Stimulated activated CD8-positive, alpha-beta memory T cell treated with anti-CD3 and anti-CD28 coated beads, Interleukin-12 subunit alpha, Interleukin-12 subunit beta, amount 100 ng/mL, for 1 hour (primary cell): ENCODE measurements at regions not wholly inside any gene's neighbourhood (a gene's known extent, or its start where the extent isn't known, plus 50 kb on each side); places are given as distances from the start of the nearest gene placed in this dataset.

ENCODE experiments used
- DNase-seq: peaks from one replicate; pipeline ENCODE4 v3.0.0-alpha.2; 2020; ENCODE audit warnings: low read depth

DNA sequence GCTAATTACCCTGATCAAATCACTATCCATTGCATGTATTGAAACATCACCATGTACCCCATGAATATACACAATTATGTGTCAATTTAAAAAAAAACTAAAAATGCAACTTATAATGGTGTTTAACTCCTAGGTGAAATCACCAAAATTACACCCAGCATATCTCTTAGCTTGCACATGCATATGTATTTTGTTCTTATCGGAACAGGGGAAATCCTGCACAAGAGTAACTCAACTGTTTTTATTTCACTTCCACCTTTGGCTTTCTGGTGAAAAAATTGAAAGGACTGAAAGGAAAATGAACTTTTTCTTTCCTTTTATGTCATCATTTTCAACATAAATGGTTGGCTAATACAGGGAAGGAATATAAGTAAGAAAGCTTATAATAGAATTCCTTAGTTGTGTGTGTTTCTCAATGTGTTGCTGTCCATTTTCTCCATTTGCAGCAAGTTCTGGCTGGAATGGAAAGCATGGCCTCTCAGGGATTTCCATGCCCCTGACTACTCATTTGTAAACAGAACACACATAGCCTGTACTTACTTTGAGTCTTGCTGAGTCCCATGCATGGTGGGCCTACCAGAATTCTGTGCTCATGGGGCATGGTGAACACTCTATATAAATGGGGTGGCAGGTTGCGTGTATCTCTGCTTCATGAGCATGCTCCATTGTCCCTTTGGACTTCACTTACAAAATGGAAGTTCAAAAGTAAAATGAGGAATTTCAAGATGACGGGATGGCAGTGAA is 462.0 kb downstream of the HS3ST3B1 start:
- DNase-seq = no peak

DNA sequence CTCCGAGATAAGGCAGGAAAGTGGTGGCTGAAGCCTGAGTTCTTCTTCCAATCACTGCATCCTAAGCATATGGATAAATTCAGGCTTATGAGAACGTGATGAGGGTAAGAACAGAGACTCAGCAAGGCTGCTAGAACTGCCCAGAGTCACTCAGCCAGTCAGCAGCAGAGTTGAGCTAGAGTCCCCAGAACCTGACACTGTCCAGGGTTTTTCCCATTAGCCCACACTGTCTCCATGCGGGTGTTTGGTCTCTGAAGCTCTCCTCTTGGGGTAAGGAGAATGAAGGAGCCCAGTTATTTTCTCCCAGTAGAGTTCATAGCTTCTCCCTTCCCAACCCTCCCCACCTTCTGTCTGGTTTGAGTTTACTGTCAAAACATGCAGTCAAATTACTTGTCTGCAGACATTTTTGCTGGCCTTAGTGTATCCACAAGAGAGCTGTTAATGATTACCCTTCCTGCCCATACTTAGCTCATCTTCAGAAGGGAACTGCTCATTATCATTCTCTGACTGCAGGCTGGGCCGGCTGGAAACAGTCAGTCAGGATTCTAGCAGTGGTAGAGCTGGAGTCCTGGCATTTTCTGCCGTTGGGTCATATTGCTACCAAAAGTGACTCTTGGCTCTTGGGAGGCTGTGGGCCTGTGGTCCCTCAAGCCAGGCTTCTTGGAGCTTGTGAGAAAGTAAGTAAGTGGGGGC is 460.0 kb downstream of the HS3ST3B1 start:
- DNase-seq = no peak

- no peak for DNase-seq
Observed at GRCh38 chr17:14760212-14760611, 459.3 kb downstream of the HS3ST3B1 start.

DNA sequence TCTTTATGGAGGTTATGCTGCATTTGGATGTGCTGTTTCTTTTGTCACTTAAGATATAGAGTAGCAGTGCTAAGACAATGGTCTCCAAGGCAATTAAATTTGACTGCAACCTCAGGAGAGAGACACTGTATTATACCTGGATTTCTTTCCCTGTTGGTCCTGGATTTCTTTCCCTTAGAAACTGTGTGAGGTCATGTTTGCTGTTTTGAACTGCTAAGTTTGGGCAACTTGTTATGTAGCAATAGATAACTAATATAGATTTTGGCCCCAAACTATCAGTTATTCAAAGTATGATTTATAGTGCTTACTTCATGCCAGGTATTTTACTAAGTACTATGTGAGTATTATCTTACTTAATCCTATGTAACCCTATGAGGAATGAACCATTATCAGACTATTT is 458.4 kb downstream of the HS3ST3B1 start:
- DNase-seq = no peak

DNA sequence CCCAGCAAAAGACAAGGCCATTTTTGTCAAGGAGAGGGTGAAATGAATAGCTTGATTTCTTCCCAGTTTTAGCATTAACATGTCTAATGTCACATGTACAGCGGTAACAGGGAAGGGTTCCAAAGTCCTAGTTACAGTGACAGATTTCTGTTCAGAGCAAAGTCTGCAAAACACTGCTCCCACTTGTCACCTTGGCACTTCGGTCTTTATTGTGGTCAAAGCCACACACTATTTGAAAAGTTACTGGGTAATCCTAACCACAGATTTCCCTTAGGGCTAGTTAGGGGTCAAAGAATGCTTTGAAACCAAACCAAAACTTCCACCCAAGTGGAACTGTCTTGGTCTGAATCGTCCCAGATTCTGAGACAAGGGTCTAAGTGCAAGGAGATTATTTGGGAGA is 455.6 kb downstream of the HS3ST3B1 start:
- DNase-seq = no peak

DNA sequence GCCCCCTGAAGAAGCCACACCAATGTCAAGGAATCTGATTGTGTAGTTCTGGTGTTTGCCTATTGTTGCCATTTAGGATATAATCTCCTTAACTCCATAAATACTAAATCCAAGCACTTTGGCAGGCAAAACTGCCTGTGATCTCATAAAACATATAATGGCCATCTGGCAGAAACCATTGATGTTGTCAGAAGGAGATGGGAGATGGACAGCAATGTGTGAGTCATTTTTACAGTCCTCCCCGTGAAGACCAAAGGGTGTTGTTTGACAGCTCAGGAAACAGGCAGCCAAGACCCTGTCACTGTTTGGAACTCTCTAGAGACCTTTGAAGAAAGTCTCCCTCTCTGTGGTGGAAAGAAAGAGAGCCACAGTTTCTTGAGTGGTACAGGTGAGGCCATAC is 454.1 kb downstream of the HS3ST3B1 start:
- DNase-seq = no peak

- DNase-seq = no peak
Observed at GRCh38 chr17:14753383-14753782, 452.5 kb downstream of the HS3ST3B1 start.

DNA sequence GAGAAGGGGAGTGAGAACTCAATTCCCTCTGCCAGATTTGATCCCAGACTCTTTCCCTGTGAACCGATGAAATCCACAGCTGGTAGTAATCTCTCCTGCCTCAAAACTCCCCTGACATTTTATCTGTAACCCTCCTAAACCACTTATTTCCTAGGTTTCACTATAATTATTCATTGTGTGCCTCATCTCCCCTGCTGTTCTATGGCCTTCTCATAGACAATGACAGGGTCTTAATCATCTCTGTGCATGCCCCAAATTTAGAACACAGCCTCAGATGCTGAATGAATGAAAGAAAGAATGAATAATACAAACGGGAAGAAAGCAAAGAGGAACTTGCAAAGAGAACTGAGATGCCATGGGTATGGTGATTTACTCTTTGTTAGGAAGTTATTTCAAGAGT is 451.1 kb downstream of the HS3ST3B1 start:
- DNase-seq = no peak

DNA sequence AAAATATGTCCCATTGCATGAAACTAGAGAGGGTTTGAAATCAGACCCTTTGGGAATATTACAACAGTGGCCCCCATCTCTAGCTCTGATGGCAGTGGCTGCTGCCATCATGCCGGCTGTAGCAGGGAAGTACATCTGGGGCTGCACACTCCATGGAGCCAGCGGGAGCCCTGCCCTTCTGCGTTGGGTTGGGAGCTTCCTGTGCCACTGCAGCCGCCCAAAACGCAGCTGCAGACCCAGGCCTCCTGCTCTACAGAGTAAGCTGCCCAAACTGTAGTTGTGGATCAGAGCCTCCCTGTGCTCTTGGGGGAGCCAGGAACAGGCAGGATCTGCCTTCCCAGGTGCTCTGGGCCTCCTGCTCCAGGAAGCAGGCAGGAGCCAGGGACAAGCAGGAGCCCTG is 450.0 kb downstream of the HS3ST3B1 start:
- DNase-seq = no peak

GRCh38 chr17:14749269-14749668 is 448.4 kb downstream of the HS3ST3B1 start:
- DNase-seq = no peak

DNA sequence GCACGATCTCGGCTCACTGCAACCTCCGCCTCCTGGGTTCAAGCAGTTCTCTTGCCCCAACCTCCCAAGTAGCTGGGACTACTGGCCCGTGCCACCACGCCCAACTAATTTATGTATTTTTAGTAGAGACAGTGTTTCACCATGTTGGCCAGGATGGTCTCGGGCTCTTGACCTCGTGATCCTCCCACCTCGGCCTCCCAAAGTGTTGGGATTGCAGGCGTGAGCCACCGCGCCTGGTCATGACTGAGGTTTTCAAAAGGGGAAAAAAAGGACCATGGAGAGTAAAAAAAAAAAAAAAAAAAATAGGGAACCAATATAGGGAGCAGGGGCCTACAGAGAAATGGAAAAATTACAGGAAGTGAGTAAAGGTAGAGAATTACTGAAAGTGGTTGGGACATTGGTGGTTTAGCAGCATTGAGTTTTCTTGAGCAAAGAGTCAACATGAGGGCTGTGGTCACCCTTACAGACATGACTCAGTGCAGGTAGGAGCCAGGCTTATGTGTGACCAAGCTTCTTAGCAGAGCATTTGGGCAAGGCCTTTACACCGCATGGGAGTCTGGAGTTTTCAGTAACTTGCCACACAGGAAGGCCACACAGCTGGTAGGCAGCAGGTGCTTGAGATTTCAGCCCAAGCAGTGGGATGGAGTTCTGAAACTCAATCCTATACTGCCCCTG is 447.3 kb downstream of the HS3ST3B1 start:
- DNase-seq = no peak

DNA sequence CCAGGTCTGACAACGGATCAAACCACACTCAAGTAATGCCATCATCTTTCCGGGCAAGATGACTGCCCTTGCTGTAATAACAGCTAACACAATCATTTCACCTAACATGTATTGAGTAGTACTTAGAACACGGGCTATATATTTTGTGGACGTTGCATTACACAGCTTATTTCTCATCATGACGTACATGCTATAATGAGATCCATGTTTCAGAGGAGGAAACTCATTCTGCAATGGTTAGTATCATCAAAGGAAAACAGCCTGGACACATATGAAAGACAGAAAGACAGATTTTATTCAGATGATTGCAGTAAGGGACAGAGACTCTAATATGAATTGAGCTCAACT is 446.7 kb downstream of the HS3ST3B1 start:
- DNase-seq = no peak

DNA sequence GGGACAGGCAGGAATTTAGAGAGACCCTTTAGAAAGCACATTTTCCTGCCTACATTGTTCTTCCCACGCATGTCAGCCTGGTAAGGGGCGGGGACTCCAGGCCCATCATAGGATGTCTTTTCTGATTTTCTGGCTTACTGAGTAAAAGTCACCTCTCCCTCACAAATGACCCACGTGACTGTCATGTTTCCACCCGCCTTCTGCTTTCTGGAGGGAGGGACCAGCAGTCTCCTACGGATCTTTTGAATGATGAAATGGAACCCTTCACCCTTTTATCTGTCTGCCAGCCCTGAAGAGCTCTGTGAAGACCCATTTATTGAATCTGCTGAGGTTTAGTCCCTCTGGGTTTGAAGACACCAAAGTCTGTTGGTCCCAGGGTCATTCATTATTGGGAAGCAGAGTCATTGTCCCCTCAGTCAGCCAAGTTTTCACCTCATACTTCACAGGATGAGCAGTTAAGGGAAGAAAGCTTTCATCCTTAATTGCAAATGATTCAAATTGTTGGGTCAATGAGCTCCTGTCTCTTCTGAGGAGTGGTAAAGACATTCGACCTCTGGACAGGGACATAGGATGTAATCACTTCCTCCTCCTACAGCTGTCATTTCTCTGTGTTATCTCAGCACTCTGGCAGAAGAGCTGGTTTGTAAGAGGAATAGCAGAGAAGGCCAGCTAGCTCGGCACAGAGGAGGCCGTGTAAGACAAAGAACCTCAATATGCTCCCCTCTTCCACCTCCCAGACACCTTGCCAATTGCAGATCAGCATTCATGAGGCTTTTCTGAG is 446.1 kb downstream of the HS3ST3B1 start:
- no peak for DNase-seq

- DNase-seq = no peak
Observed at GRCh38 chr17:14745541-14745940, 444.7 kb downstream of the HS3ST3B1 start.

DNA sequence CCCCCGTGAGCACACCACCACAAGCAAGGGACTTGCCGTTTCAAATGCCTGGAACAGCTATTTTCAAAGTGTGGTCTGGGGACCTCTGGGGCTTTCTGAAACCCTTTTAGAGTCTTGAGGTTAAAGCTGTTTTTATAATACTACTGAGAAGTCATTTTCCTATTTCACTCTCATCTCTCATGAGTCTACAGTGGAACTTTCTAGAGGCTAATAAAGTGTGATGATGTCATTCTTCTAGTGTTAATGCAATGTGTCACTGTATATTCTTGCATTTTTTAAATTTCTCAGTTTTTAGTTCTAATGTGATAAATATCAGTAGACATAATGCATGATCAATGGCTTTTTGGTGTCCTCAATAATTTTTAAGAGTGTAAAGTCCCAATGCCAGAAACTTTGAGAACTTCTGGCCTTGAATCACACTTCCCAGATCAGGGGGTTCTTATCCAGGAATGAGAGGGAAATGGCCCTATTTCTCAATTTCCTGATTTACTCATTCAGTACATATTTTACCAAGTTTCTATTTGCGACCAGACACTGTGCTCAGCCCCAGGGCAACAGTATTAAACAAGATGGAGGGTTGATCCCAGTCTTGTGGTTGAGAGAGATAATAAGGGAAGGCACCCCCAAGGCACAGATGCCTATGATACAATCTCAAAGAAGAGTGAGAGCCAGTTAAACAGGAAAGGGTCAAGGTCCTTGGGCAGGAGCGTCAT is 444.0 kb downstream of the HS3ST3B1 start:
- DNase-seq = no peak

GRCh38 chr17:14741491-14741890 is 440.6 kb downstream of the HS3ST3B1 start:
- DNase-seq = no peak

GRCh38 chr17:14739656-14740431 is 439.0 kb downstream of the HS3ST3B1 start:
- DNase-seq = no peak

GRCh38 chr17:14738652-14738988 is 437.7 kb downstream of the HS3ST3B1 start:
- no peak for DNase-seq

DNA sequence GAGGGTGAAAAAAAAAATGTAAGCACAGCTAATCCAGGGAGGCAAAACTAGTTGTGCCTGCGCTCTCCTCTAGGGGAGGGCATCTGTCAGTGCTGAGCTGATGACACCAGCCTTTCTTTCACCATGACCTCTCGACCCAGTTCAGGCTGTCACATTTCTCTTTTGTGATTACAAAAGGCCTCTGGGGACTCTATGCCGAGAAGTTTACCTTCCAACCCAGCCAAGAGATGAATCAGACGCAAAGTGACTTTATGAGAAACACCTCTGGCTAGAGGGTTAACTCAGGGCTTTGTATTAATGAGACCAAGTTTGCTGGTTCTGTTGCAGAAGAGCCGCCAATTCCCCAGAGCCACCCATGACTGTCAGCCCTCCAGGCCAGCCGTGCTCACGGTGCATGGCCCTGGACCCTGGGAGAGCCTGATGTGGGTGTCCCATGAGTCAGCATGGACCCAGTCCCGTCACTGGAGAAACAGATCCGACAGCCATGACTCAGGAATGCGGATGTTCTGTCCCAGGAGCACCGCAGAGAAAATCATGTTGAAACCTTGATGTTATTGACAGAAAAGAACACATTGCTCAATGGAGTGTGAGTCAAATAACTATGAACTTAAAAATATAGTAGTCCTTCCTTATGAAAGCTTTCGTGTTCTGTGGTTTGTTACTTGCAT is 437.2 kb downstream of the HS3ST3B1 start:
- no peak for DNase-seq

DNA sequence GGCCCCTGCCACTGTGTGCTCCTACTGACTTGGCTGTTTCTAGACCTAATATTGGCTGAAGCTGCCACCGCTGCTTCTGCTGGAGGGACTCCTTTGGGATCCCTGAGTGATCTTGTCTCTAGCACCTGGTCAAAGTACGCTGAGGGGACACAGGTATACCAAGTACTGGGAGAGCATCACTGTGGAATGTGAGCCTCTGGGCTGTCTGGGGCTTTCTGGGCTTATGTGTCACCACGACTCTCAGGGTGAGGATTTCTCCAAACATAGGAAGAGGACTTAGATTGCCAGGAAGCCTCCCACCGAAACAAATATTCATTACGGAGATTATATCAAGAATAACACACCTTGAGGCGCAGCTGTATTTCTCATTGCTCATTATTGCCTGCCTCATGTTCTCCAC is 435.8 kb downstream of the HS3ST3B1 start:
- no peak for DNase-seq

DNA sequence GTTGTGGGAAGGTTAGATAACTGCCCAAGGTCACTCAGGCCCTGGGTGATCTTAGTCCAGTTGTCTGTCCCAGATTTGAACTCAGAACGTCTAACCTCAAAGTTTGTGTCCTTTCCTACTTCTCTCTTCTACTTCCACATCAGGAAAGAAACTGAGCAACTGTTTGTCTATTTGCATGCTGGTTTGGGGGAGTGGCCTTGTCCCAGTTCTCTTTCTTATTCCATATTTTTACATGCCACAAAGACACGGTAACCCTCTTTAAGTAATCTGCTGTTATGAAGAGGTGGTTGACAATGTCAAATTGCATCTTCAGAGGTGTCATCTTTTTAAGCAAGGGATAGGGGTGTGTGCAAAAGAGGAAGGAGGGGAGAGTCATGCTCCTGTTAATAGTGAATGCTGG is 432.5 kb downstream of the HS3ST3B1 start:
- no peak for DNase-seq
